ENCODE measurements at regions not wholly inside any gene's neighbourhood (a gene's known extent, or its start where the extent isn't known, plus 50 kb on each side); places are given as distances from the start of the nearest gene placed in this dataset.

GRCh38 chr2:203808046-203808750, 59.4 kb upstream of the CTLA4 start:
- no peaks in the 10 kb centered on the region for H4K20me1 ChIP-seq (ENCODE audit: insufficient read depth, low read length)
- Mint-ChIP-seq H3K27me3 (ENCODE audit: low read depth, unreplicated experiment) (no peaks in the 10 kb centered on the region), H3K4me3 (ENCODE audit: unreplicated experiment) (no peak overlapping the region), H3K36me3 (ENCODE audit: low read depth, unreplicated experiment) (no peaks in the 10 kb centered on the region), H3K4me1 (ENCODE audit: low read depth, unreplicated experiment) (peaks cover 62% of the 10 kb centered on the region), H3K9me3 (ENCODE audit: unreplicated experiment) (peaks cover 1% of the 10 kb centered on the region), H3K27ac (ENCODE audit: unreplicated experiment) (peak overlapping the region; percentile 90)
- peak; percentile 99 for DNase-seq (ENCODE audit: low read depth)
- peaks cover 66% of the 10 kb centered on the region for H3K4me1 ChIP-seq (ENCODE audit: insufficient read depth, low read length)
- no peaks in the 10 kb centered on the region for H3K9me3 ChIP-seq (ENCODE audit: insufficient read depth, low read depth, low read length)
- peak overlapping the region; percentile 80 for H3K9ac ChIP-seq (ENCODE audit: low read length)
- FAIRE-seq = peak; percentile 84
- peak overlapping the region; percentile 98 for H3K27ac ChIP-seq (ENCODE audit: low read depth, low read length)
- H2AFZ ChIP-seq (ENCODE audit: low read depth, low read length) = no peak overlapping the region
- no peaks in the 10 kb centered on the region for H3K27me3 ChIP-seq (ENCODE audit: insufficient read depth, low read length)
- no peaks in the 10 kb centered on the region for H3K36me3 ChIP-seq (ENCODE audit: insufficient read depth, low read length)
- H3K4me3 ChIP-seq (ENCODE audit: insufficient read depth, low read depth, low read length) = no peak overlapping the region
- TF ChIP-seq EZH2 (IDR thresholded peaks at IDR 0.05; ENCODE audit: insufficient read depth, low read length) = no peak
- no peak for TF ChIP-seq CTCF (IDR thresholded peaks at IDR 0.05; ENCODE audit: insufficient read depth, low read depth, low read length)
- peak overlapping the region; percentile 56 for H3K4me2 ChIP-seq (ENCODE audit: low read length)
- no peaks in the 10 kb centered on the region for H3K79me2 ChIP-seq (ENCODE audit: insufficient read depth, low read length)

- no peak for TF ChIP-seq CTCF (IDR thresholded peaks at IDR 0.05; ENCODE audit: insufficient read depth, low read depth, low read length)
- no peak for TF ChIP-seq EZH2 (IDR thresholded peaks at IDR 0.05; ENCODE audit: insufficient read depth, low read length)
- H3K4me1 ChIP-seq (ENCODE audit: insufficient read depth, low read length) = peaks cover 59% of the 10 kb centered on the region
- FAIRE-seq = peak; percentile 85
These were observed 58.5 kb upstream of the CTLA4 start for GRCh38 chr2:203809084-203809521.

GRCh38 chr2:203809991-203810510, 57.5 kb upstream of the CTLA4 start:
- Histone ChIP-seq H3K9me3 (ENCODE audit: insufficient read depth, low read depth, low read length) (no peaks in the 10 kb centered on the region), H3K4me2 (ENCODE audit: low read length) (no peak overlapping the region), H3K9ac (ENCODE audit: low read length) (peak overlapping the region; percentile 80), H3K4me3 (ENCODE audit: insufficient read depth, low read depth, low read length) (no peak overlapping the region), H3K4me1 (ENCODE audit: insufficient read depth, low read length) (peaks cover 54% of the 10 kb centered on the region), H3K27ac (ENCODE audit: low read depth, low read length) (peak overlapping the region; percentile 98), H2AFZ (ENCODE audit: low read depth, low read length) (no peak overlapping the region), H3K79me2 (ENCODE audit: insufficient read depth, low read length) (no peaks in the 10 kb centered on the region), H3K27me3 (ENCODE audit: insufficient read depth, low read length) (no peaks in the 10 kb centered on the region), H3K36me3 (ENCODE audit: insufficient read depth, low read length) (no peaks in the 10 kb centered on the region), H4K20me1 (ENCODE audit: insufficient read depth, low read length) (no peaks in the 10 kb centered on the region)
- TF ChIP-seq EZH2 (IDR thresholded peaks at IDR 0.05; ENCODE audit: insufficient read depth, low read length) = no peak
- TF ChIP-seq CTCF (IDR thresholded peaks at IDR 0.05; ENCODE audit: insufficient read depth, low read depth, low read length) = no peak
- FAIRE-seq (no peak), DNase-seq (ENCODE audit: low read depth) (no peak)
- Mint-ChIP-seq H3K27ac (ENCODE audit: unreplicated experiment) (peak overlapping the region; percentile 90), H3K4me3 (ENCODE audit: unreplicated experiment) (no peak overlapping the region), H3K9me3 (ENCODE audit: unreplicated experiment) (peaks cover 1% of the 10 kb centered on the region), H3K36me3 (ENCODE audit: low read depth, unreplicated experiment) (no peaks in the 10 kb centered on the region), H3K4me1 (ENCODE audit: low read depth, unreplicated experiment) (peaks cover 45% of the 10 kb centered on the region), H3K27me3 (ENCODE audit: low read depth, unreplicated experiment) (peaks cover 1% of the 10 kb centered on the region)

More at GRCh38 chr2:203809084-203809521, 58.5 kb upstream of the CTLA4 start:
- Histone ChIP-seq H3K4me3 (ENCODE audit: insufficient read depth, low read depth, low read length) (no peak overlapping the region), H4K20me1 (ENCODE audit: insufficient read depth, low read length) (no peaks in the 10 kb centered on the region), H3K27ac (ENCODE audit: low read depth, low read length) (peak overlapping the region; percentile 98), H3K79me2 (ENCODE audit: insufficient read depth, low read length) (no peaks in the 10 kb centered on the region), H2AFZ (ENCODE audit: low read depth, low read length) (no peak overlapping the region), H3K4me2 (ENCODE audit: low read length) (peak overlapping the region; percentile 24), H3K9ac (ENCODE audit: low read length) (peak overlapping the region; percentile 80), H3K36me3 (ENCODE audit: insufficient read depth, low read length) (no peaks in the 10 kb centered on the region), H3K9me3 (ENCODE audit: insufficient read depth, low read depth, low read length) (no peaks in the 10 kb centered on the region), H3K27me3 (ENCODE audit: insufficient read depth, low read length) (no peaks in the 10 kb centered on the region)
- H3K27ac Mint-ChIP-seq (ENCODE audit: unreplicated experiment) = peak overlapping the region; percentile 90
- H3K4me3 Mint-ChIP-seq (ENCODE audit: unreplicated experiment) = no peak overlapping the region
- peaks cover 53% of the 10 kb centered on the region for H3K4me1 Mint-ChIP-seq (ENCODE audit: low read depth, unreplicated experiment)
- H3K27me3 Mint-ChIP-seq (ENCODE audit: low read depth, unreplicated experiment) = no peaks in the 10 kb centered on the region
- peaks cover 1% of the 10 kb centered on the region for H3K9me3 Mint-ChIP-seq (ENCODE audit: unreplicated experiment)
- peak; percentile 95 for DNase-seq (ENCODE audit: low read depth)
- no peaks in the 10 kb centered on the region for H3K36me3 Mint-ChIP-seq (ENCODE audit: low read depth, unreplicated experiment)

Data from astrocyte (in vitro differentiated cells and primary cell).